ENCODE measurements at regions not wholly inside any gene's neighbourhood (a gene's known extent, or its start where the extent isn't known, plus 50 kb on each side); places are given as distances from the start of the nearest gene placed in this dataset.

DNA sequence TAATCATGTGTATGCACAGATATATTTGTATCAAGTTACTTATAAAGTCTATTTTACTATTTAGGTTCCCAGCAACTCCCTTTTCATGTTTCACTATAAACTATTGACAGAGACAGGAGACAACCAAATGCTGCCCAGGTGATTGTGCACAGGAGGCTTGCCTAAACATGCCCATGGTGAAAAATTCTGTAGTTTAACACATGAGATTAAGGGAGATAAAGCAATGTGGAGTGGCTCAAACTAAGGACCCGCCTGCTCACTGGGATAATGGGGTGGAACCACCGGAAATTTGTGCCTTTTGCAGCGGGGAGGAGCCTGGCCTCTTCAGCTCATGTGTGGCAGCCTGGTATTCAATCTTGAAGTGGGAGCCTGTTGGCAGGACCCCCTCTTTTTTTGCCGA, 459.5 kb upstream of the CNTN5 start:
- DNase-seq (ENCODE audit: extremely low read depth, low read depth): no peak

DNA sequence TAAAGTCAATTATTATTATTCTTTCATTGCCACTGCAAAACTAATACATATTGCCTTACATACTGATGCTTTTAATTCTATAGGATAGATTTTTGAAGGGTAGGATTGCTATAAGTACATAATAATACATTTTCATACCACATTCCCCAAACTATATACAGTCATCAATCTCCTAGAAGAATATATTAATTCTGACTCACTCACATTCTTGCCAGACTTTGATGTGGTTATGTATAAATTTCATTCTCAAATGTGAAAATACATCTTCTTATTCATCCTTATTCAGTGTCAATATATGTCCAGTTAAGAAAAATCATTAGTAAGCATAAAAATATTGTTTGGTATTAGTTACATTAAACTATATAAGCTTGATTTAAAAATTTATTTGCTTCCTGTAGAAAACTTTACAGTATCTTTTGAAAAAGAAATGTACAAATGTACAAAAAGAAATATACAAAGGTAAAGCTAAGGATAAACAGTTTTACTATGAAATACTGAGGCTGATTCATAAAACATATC, 458.8 kb upstream of the CNTN5 start:
- no peak for DNase-seq (ENCODE audit: extremely low read depth, low read depth)

DNA sequence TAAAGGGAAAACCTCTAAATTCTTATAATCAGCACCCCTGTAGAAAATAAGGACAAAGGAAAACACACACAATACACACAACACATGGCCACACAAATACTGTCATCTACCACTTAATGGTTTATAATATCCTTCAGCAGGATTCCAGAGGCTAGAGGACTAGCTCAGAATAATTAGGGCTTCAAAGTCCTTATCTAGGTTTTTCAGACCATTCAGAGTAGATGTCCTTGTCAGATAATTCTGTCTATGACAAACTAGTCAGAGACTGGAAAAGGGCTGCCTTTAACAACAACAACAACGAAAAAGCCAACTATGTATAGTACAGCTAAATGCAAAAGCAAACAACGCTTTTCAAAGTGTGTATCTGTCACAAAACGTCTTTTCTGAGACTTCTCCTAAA, 456.5 kb upstream of the CNTN5 start:
- DNase-seq (ENCODE audit: extremely low read depth, low read depth): no peak

DNA sequence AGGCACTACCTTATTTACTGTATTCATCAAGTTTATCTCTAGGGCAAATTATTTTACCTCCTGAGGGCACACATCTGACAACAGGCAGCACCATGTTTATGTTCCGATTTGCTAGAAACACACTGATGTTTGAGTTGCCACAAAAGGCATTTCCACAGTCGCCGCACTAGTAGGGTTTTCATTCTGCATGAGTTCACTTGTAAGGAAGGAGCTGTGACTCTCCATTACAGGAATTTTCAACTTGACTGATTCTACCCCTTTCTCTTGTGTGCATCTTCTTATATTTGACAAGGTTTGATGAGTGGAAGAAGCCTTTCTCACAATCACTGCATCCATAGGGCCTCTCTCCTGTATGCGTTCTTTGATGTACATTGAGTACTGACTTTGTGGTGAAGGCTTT, 455.9 kb upstream of the CNTN5 start:
- DNase-seq (ENCODE audit: extremely low read depth, low read depth): no peak

DNA sequence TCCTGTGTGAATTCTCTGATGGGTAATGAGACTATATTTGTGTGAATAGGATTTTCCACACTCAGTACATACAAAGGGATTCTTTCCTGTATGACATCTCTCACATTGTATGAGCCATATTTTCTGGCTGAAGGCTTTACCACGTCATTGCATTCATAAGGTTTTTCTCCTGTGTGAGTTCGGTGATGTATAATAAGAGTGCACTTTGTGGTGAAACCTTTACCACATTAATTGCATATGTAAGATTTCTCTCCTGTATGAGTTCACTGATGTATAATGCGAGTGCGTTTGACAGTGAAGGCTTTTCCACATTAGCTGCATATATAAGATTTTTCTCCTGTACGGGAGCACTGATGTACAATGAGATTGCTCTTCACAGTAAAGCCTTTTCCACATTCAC, 455.4 kb upstream of the CNTN5 start:
- no peak for DNase-seq (ENCODE audit: extremely low read depth, low read depth)

DNA sequence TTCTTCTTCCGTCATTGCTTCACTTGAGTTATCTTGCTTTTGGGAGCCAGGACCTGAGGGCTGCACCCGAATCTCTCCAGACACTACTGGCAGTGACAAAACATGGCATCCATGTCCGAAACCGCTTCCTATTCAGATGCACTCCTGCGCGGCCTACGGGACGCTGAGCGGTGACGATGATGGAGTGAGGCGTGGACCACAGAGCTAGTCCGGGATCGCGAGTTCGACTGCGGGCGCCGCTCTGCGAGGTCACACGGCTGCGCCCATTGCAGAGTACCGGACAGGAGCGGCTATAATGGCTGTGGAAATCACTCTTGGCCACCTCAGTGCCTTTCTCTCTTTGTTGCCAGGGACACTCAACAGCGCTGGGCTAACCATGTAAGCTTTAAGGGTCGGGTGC, 453.8 kb upstream of the CNTN5 start:
- no peak for DNase-seq (ENCODE audit: extremely low read depth, low read depth)

DNA sequence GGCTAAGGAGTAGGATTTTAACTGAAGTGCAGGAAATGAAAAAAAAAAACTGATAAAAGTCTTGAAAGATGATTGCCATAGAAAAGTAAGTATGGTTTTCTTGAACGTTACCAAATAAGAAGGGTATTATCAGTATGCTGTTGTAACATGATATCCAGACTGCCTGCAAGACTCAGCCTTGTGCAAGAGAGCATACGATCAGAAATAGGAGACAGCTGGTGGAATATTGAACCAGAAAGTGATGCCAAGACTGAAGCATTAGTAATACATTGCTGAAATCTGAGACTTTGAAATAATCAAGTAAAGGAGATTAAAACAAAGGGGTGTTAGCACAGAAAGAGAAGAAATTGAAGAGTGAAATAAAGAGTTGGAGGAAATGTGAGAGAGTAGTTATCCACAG, 452.7 kb upstream of the CNTN5 start:
- no peak for DNase-seq (ENCODE audit: extremely low read depth, low read depth)

DNA sequence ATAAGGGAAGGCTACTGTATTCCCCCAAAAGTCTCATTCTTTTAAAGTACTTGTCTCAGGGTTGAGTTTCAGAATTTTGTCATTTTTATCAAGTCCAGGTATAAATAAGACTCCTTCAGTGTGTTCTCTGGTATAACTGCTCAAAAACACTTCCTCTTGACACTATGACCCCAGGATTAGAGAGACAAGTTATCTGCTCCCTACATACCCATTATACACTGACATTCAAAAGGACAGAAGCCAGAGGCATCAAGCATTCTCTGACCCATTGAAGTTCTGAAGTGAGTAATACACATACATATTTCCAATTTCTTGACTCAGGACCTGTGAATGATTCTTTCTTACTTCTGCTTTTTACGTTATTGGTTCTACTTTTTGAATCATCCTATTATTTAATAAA, 447.8 kb upstream of the CNTN5 start:
- no peak for DNase-seq (ENCODE audit: extremely low read depth, low read depth)

DNA sequence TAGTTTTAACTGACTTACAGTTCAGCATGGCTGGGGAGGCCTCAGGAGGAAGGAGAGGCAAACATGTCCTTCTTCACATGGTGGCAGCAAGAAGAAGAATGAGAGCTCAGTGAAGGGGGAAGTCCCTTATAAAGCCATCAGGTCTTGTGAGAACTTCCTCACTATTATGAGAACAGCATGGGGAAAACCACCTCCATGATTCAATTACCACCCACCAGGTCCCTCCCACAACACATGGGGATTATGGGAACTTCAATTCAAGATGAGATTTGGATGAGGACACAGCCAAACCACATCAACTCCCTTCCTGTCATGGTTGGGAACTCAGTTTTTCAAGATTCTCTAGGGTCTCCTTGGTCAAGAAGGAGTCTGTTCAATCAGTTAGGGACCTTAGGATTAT, 432.9 kb upstream of the CNTN5 start:
- no peak for DNase-seq (ENCODE audit: extremely low read depth, low read depth)

DNA sequence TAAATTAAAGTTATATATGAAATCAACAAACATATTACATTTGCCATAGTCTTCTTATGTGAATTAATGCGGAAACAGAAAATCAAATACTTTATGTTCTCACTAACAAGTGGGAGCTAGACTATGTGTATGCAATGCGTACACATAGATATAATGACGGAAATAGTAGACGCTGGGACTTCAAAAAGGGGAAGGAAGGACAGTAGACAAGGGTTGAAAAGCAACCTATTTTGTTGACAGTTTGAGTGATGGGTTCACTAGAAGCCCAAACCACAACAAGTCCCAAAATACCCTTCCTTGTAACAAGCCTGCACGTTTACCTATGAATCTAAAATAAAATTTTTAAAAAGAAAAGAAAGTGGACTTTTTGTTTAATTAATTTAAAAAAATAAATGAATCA, 430.8 kb upstream of the CNTN5 start:
- DNase-seq (ENCODE audit: extremely low read depth, low read depth): no peak

DNA sequence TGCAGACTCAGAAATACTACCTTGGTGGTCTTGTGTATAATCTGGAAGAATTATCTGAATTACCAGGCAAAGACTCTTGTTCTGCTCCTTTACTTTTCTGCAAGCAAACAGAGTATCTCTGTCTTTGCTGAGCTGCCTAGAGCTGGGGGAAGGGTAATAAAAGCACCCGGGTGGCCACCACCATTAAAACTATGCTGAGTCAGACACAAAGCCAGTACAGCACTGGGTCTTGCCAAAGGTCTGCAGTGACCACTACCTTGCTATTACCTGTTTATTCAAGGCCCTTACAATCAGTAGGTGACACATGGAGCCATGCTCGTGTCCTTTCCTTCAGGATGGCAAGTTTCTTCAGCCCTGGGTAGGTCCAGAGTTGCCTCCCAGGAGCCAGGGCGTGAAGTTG, 420.6 kb upstream of the CNTN5 start:
- no peak for DNase-seq (ENCODE audit: extremely low read depth, low read depth)

DNA sequence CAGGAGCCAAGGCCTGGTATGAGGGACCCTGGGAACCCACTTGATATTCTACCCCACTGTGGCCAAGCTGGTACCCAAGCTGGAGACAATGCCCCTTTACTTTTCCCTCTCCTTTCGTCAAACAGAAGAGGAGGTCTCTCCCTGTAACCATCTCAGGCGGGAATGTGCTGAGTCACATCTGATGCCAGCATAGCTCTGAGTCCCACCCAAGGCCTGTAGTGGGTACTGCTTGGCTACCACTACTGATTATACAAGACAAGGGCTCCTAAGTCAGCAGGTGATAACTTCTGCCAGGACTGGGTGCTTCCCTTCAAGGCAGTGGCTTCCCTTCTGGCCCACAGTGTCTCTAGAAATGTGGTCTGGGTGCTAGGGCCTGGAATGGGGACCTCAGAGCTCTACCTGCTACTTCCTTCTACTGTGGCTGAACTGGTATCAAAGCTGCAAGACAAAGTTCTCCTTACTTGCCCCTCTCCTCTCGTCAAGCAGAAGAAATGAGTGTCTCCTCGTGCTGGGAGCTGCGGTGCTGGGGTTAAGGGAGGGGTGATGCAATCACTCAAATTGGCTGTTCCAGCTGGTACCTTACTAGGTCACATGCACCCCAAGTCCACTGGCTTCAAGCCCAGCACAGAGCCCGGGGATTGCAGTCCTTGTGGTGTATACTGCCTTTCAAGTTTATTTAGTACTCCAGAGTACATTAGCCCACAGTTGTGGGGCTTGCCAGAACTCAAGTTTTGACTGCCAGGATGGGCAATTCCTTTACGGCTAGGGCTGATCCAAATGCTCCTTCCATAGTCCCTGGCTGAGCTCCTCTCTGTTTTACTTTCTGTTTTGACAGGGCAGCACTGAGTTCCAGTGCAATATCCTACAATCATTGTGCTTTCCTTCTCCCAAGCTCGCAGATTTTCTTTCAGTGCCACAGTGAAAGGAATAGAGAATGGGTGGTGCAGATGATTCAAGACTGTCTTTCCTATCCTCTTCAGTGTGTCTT, 419.7 kb upstream of the CNTN5 start:
- no peak for DNase-seq (ENCODE audit: extremely low read depth, low read depth)

DNA sequence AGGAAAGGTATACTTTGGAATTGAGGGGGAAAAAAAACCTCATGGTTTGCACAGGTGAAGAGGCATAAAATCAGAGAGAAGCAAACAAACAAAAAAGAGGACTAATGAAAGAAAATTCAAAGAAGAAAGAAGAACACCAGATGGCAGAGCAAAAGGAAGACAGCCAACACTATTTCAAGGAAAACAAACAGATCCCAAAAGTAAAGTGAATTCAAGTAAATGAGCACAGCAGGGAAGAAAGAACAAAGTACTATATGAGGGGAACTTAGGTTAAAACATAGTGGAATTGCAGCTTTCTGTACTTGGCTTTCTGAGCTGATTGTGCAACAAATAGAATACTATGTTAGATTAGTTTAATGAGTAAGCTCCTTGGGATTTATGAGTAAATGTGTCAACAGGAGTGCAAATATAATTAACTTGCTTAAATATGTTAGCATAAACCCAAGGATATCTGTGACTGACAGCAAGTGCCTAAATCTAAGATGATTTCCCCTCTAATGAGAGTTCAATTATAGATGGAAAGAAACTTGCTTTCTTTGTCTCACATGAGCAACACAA, 404.6 kb upstream of the CNTN5 start:
- no peak for DNase-seq (ENCODE audit: extremely low read depth, low read depth)

DNA sequence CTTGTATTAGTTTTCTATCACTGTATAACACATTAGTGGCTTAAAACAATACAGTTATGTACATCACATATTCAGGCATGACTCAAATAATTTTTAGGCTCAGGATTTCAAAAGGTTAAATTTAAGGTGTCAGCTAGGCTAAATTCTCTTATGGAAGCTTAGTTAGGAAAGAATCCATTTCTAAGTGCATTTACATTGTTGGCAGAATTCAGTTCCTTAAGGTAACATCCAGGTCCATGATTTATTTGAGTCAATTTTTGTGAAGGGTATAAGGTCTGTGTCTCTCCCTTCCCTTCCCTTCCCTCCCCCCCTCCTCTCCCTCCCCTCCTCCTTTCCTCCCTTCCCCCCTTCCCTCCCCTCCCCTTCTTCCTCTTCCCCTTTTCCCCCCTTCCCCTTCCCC, 399.0 kb upstream of the CNTN5 start:
- DNase-seq (ENCODE audit: extremely low read depth, low read depth): no peak

DNA sequence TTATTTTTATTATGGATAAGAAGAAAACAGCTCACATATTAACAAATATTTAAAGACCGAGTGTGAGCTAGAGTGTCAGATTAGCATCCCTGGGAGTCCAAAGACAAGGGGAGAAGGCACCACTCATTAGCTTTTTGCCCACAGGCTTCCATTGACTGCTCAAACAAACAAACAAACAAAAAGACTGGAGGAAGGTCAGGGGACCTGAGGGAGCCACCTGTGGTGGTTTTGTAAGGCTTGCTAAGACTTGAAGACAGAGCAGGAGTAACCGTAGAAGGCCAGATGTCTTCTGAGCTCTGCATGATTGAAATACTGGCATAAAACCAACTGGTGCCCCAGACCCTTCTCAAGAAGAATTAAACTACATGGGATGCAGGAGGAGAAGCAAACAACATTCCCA, 395.2 kb upstream of the CNTN5 start:
- no peak for DNase-seq (ENCODE audit: extremely low read depth, low read depth)

DNA sequence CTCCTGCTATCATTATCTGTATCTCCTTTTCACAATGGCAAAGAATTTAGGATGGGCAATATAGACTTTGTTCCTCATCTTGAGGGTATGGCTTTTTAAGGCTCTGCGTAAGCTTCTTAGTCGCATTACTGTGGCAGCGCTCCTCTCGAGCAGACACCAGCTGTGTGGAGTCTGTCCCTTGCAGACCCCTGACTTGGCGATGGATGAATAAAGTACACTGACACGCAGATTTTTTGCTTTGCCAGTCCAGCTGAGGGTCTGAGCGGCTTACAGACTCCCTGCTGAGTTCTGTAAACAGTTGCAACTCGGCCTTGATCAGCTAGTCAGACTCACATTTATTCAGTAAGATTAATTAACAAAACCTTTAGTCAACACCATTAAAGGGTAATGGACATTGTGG, 390.0 kb upstream of the CNTN5 start:
- DNase-seq (ENCODE audit: extremely low read depth, low read depth): no peak

DNA sequence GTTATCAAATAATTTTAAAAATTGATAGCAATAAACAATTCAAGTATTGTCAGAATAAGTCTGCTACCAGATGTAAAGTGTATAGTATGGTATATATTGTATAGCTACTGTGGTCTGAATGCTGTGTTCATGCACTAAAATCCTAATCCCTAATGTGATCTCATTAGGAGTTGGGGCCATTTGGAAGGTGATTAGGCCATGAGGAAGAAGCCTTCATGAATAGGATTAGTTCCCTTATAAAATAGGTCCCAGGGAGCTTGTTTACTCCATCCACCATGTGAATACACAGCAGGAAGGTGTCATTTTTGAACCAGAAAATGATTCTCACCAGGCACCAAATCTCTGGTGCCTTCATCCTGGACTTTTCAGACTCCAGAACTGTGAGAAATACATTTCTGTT, 363.0 kb upstream of the CNTN5 start:
- DNase-seq (ENCODE audit: extremely low read depth, low read depth): no peak

DNA sequence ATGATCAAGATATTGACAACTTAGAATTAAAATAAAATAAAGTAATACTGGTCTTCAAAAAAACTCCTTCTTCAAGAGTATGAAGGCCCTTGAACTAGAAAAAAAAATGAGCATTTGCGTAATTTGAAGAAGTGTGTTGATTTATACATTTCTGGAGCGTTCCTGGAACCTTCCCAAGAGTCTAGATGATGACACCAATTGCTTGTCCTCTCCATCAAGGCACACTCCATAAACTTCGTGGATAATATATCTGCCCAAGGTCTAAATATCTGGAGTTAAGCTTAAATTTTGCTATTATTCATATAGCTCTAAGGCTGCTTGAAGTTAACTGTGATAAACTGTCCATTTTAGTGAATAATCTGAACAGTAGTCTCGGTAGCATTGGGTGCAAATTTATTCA, 361.3 kb upstream of the CNTN5 start:
- DNase-seq (ENCODE audit: extremely low read depth, low read depth): no peak

DNA sequence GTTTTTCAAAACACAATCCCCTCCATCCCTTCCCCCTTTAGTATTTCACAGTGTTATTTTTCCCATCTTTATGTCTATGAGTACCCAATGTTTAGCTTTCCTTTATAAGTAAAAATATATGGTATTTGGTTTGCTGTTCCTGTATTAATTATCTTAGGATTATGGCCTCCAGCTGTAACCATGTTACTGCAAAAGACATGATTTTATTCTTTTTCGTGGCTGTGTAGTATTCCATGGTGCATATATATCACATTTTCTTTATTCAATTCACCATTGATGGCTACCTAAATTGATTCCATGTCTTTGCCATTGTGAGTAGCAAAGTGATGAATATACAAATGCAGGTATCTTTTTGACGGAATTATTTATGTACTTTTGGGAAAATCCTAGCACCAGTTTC, 346.4 kb upstream of the CNTN5 start:
- DNase-seq (ENCODE audit: extremely low read depth, low read depth): no peak

DNA sequence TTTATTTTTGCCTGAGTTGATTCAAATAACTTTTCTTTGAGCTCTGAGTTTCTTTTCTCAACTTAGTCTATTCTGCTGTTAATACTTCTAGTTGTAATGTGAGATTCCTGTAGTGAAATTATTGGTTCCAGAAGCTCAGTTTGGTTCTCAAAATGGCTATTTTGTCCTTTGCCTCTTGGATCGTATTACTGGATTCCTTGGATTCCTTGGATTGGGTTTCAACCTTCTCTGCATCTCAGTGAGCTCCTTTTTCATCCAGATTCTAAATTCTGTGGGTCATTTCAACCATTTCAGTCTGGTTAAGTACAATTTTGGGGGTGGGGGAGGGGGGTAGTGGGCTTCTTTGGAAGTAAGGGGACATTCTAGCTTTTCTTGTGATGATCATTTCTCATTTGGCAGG, 341.1 kb upstream of the CNTN5 start:
- no peak for DNase-seq (ENCODE audit: extremely low read depth, low read depth)

DNA sequence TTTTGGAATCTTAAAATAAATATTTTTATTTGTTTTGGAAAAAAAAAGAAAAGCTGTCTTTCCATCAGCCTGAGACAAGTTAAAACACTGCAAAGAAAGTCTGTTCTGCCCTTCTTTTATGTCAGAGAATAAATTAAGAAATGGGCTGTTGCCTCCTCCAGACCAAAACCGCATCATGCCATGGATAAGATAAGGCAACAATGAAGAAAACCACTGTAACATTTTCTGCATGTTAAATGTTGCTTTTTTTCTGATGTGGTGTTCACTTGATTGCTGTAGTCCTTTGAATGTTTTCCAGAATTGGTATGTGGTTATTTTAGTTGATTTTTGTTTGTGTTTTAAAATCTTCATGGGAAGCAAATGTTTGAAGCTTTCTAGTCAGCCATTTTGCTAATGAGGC, 319.2 kb upstream of the CNTN5 start:
- no peak for DNase-seq (ENCODE audit: extremely low read depth, low read depth)

All from NCI-H460 (cell line).